Activated naive CD8-positive, alpha-beta T cell treated with anti-CD3 and anti-CD28 coated beads for 36 hours (primary cell): ENCODE measurements at regions not wholly inside any gene's neighbourhood (a gene's known extent, or its start where the extent isn't known, plus 50 kb on each side); places are given as distances from the start of the nearest gene placed in this dataset.

Experiments
- DNase-seq: peaks from one replicate; pipeline ENCODE4 v3.0.0; 2021
- H3K27ac Mint-ChIP-seq: one replicate; pipeline ENCODE4 v1.8.0; 2022; ENCODE audit warnings: mild to moderate bottlenecking, moderate library complexity, mixed read lengths
- H3K27me3 Mint-ChIP-seq: one replicate; pipeline ENCODE4 v1.8.0; 2022; ENCODE audit warnings: mild to moderate bottlenecking, mixed read lengths
- H3K36me3 Mint-ChIP-seq: one replicate; pipeline ENCODE4 v1.8.0; 2021; ENCODE audit warnings: mild to moderate bottlenecking, mixed read lengths
- H3K4me1 Mint-ChIP-seq: one replicate; pipeline ENCODE4 v1.8.0; 2021; ENCODE audit warnings: mixed read lengths
- H3K4me3 Mint-ChIP-seq: one replicate; pipeline ENCODE4 v1.8.0; 2022; ENCODE audit warnings: mild to moderate bottlenecking, moderate library complexity, mixed read lengths
- H3K9me3 Mint-ChIP-seq: one replicate; pipeline ENCODE4 v1.8.0; 2022; ENCODE audit warnings: mixed read lengths

GRCh38 chr1:29960876-29961275 lies 724.6 kb downstream of the PTPRU start:
- no peak for DNase-seq
- no peaks in the 10 kb centered on the region for H3K9me3 Mint-ChIP-seq
- H3K27me3 Mint-ChIP-seq: peaks cover 10% of the 10 kb centered on the region
- H3K27ac Mint-ChIP-seq: no peak overlapping the region
- no peaks in the 10 kb centered on the region for H3K36me3 Mint-ChIP-seq
- H3K4me1 Mint-ChIP-seq: no peaks in the 10 kb centered on the region
- H3K4me3 Mint-ChIP-seq: no peak overlapping the region

- Mint-ChIP-seq H3K36me3 (no peaks in the 10 kb centered on the region), H3K27ac (no peak overlapping the region), H3K9me3 (no peaks in the 10 kb centered on the region), H3K4me3 (no peak overlapping the region), H3K4me1 (no peaks in the 10 kb centered on the region), H3K27me3 (peaks cover 13% of the 10 kb centered on the region)
- DNase-seq: no peak
Observed at GRCh38 chr1:29960156-29960755, 723.9 kb downstream of the PTPRU start.

- DNase-seq: no peak
- Mint-ChIP-seq H3K9me3 (no peaks in the 10 kb centered on the region), H3K27ac (no peak overlapping the region), H3K4me1 (no peaks in the 10 kb centered on the region), H3K4me3 (no peak overlapping the region), H3K27me3 (peaks cover 13% of the 10 kb centered on the region), H3K36me3 (no peaks in the 10 kb centered on the region)
Observed at GRCh38 chr1:29959356-29959755, 723.0 kb downstream of the PTPRU start.

- Mint-ChIP-seq H3K4me3 (no peak overlapping the region), H3K4me1 (no peaks in the 10 kb centered on the region), H3K36me3 (no peaks in the 10 kb centered on the region), H3K27ac (no peak overlapping the region), H3K27me3 (peaks cover 18% of the 10 kb centered on the region), H3K9me3 (no peaks in the 10 kb centered on the region)
- no peak for DNase-seq
Observed at GRCh38 chr1:29958271-29958670, 721.9 kb downstream of the PTPRU start.

- no peaks in the 10 kb centered on the region for H3K4me1 Mint-ChIP-seq
- H3K4me3 Mint-ChIP-seq: no peak overlapping the region
- no peak for DNase-seq
- no peaks in the 10 kb centered on the region for H3K9me3 Mint-ChIP-seq
- peaks cover 12% of the 10 kb centered on the region for H3K27me3 Mint-ChIP-seq
- no peaks in the 10 kb centered on the region for H3K36me3 Mint-ChIP-seq
- H3K27ac Mint-ChIP-seq: no peak overlapping the region
Observed at GRCh38 chr1:29956349-29957030, 720.2 kb downstream of the PTPRU start.

GRCh38 chr1:29954591-29954990 lies 718.3 kb downstream of the PTPRU start:
- Mint-ChIP-seq H3K36me3 (no peaks in the 10 kb centered on the region), H3K9me3 (no peaks in the 10 kb centered on the region), H3K4me1 (no peaks in the 10 kb centered on the region), H3K4me3 (no peak overlapping the region), H3K27ac (no peak overlapping the region), H3K27me3 (peaks cover 12% of the 10 kb centered on the region)
- no peak for DNase-seq

- no peak for DNase-seq
- Mint-ChIP-seq H3K27ac (no peak overlapping the region), H3K4me3 (no peak overlapping the region), H3K36me3 (no peaks in the 10 kb centered on the region), H3K4me1 (no peaks in the 10 kb centered on the region), H3K27me3 (peaks cover 12% of the 10 kb centered on the region), H3K9me3 (no peaks in the 10 kb centered on the region)
Observed at GRCh38 chr1:29953961-29954360, 717.6 kb downstream of the PTPRU start.

- DNase-seq: no peak
- Mint-ChIP-seq H3K36me3 (no peaks in the 10 kb centered on the region), H3K9me3 (no peaks in the 10 kb centered on the region), H3K27me3 (peaks cover 14% of the 10 kb centered on the region), H3K4me3 (no peak overlapping the region), H3K4me1 (no peaks in the 10 kb centered on the region), H3K27ac (no peak overlapping the region)
Observed at GRCh38 chr1:29949676-29950075, 713.4 kb downstream of the PTPRU start.

GRCh38 chr1:29948581-29948980 lies 712.3 kb downstream of the PTPRU start:
- peaks cover 10% of the 10 kb centered on the region for H3K27me3 Mint-ChIP-seq
- no peaks in the 10 kb centered on the region for H3K36me3 Mint-ChIP-seq
- H3K4me3 Mint-ChIP-seq: no peak overlapping the region

GRCh38 chr1:29946057-29946456 lies 709.7 kb downstream of the PTPRU start:
- DNase-seq: no peak
- Mint-ChIP-seq H3K4me1 (no peaks in the 10 kb centered on the region), H3K27me3 (peaks cover 19% of the 10 kb centered on the region), H3K9me3 (no peaks in the 10 kb centered on the region), H3K27ac (no peak overlapping the region), H3K4me3 (no peak overlapping the region), H3K36me3 (no peaks in the 10 kb centered on the region)

More at GRCh38 chr1:29948581-29948980, 712.3 kb downstream of the PTPRU start:
- no peaks in the 10 kb centered on the region for H3K9me3 Mint-ChIP-seq
- H3K27ac Mint-ChIP-seq: no peak overlapping the region
- DNase-seq: no peak
- no peaks in the 10 kb centered on the region for H3K4me1 Mint-ChIP-seq

GRCh38 chr1:29945426-29945825 lies 709.1 kb downstream of the PTPRU start:
- Mint-ChIP-seq H3K27ac (no peak overlapping the region), H3K27me3 (peaks cover 19% of the 10 kb centered on the region), H3K4me1 (no peaks in the 10 kb centered on the region), H3K36me3 (no peaks in the 10 kb centered on the region), H3K9me3 (no peaks in the 10 kb centered on the region), H3K4me3 (no peak overlapping the region)
- DNase-seq: no peak

- Mint-ChIP-seq H3K27ac (no peak overlapping the region), H3K4me3 (no peak overlapping the region), H3K27me3 (peaks cover 19% of the 10 kb centered on the region), H3K9me3 (no peaks in the 10 kb centered on the region), H3K4me1 (no peaks in the 10 kb centered on the region), H3K36me3 (no peaks in the 10 kb centered on the region)
- no peak for DNase-seq
Observed at GRCh38 chr1:29944253-29944905, 708.1 kb downstream of the PTPRU start.

- DNase-seq: no peak
- Mint-ChIP-seq H3K27me3 (peaks cover 14% of the 10 kb centered on the region), H3K9me3 (no peaks in the 10 kb centered on the region), H3K27ac (no peak overlapping the region), H3K4me1 (no peaks in the 10 kb centered on the region), H3K4me3 (no peak overlapping the region), H3K36me3 (no peaks in the 10 kb centered on the region)
Observed at GRCh38 chr1:29943034-29943433, 706.7 kb downstream of the PTPRU start.

GRCh38 chr1:29939079-29939478 lies 702.8 kb downstream of the PTPRU start:
- Mint-ChIP-seq H3K36me3 (no peaks in the 10 kb centered on the region), H3K27me3 (peaks cover 9% of the 10 kb centered on the region), H3K4me1 (no peaks in the 10 kb centered on the region), H3K9me3 (no peaks in the 10 kb centered on the region), H3K4me3 (no peak overlapping the region), H3K27ac (no peak overlapping the region)
- no peak for DNase-seq

GRCh38 chr1:29937356-29937755 lies 701.0 kb downstream of the PTPRU start:
- DNase-seq: no peak
- H3K9me3 Mint-ChIP-seq: no peaks in the 10 kb centered on the region
- no peaks in the 10 kb centered on the region for H3K36me3 Mint-ChIP-seq
- peaks cover 15% of the 10 kb centered on the region for H3K27me3 Mint-ChIP-seq
- H3K4me1 Mint-ChIP-seq: no peaks in the 10 kb centered on the region
- no peak overlapping the region for H3K27ac Mint-ChIP-seq
- no peak overlapping the region for H3K4me3 Mint-ChIP-seq
